Cardiac muscle cell (in vitro differentiated cells and primary cell): ENCODE measurements at regions not wholly inside any gene's neighbourhood (a gene's known extent, or its start where the extent isn't known, plus 50 kb on each side); places are given as distances from the start of the nearest gene placed in this dataset.
A peak's percentile ranks its signal among the peaks of the same experiment; 100 is the strongest.

ENCODE experiments used
- DNase-seq, 2 donors: peaks; one replicate each; pipeline versions ENCODE4 v3.0.0 to v3.0.0-alpha.2; 2010 to 2017; ENCODE audit warnings: low read depth in 1 of 2, low spot score in 1 of 2
- H3K27ac ChIP-seq: fragments of 200-600 bp; sonication (generic); 2 replicates; pipeline ENCODE4 v1.5.1; 2016
- H3K27me3 ChIP-seq: fragments of 200-600 bp; sonication (generic); 2 replicates; pipeline ENCODE4 v1.6.0; 2016; ENCODE audit warnings: control low read depth
- H3K36me3 ChIP-seq: fragments of 200-600 bp; sonication (generic); 2 replicates; pipeline ENCODE4 v1.5.1; 2016; ENCODE audit warnings: control low read depth
- H3K4me1 ChIP-seq: fragments of 200-600 bp; sonication (generic); 2 replicates; pipeline ENCODE4 v1.8.1; 2017; ENCODE audit warnings: low read depth, mild to moderate bottlenecking, mixed run types
- H3K4me3 ChIP-seq: fragments of 200-600 bp; sonication (generic); 2 replicates; pipeline ENCODE4 v1.5.1; 2016; ENCODE audit warnings: mild to moderate bottlenecking
- H3K9me3 ChIP-seq: fragments of 200-600 bp; sonication (generic); 2 replicates; pipeline ENCODE4 v1.5.1; 2017; ENCODE audit warnings: low read depth, mild to moderate bottlenecking, control low read depth
- CTCF ChIP-seq: IDR thresholded peaks from 2 replicates; pipeline ENCODE4 v1.5.1; 2012; ENCODE audit warnings: low read depth, mild to moderate bottlenecking, low read length

- H3K4me3 ChIP-seq = no peak overlapping the region
- no peak overlapping the region for H3K27ac ChIP-seq
- peaks cover 5% of the 10 kb centered on the region for H3K4me1 ChIP-seq
- H3K27me3 ChIP-seq = peaks cover 5% of the 10 kb centered on the region
- no peaks in the 10 kb centered on the region for H3K9me3 ChIP-seq
- DNase-seq = no peak
- no peak for TF ChIP-seq CTCF
- no peaks in the 10 kb centered on the region for H3K36me3 ChIP-seq
Observed at GRCh38 chr1:58929671-58930325, 146.0 kb upstream of the JUN start.

- Histone ChIP-seq H3K4me1 (peaks cover 5% of the 10 kb centered on the region), H3K9me3 (no peaks in the 10 kb centered on the region), H3K36me3 (no peaks in the 10 kb centered on the region), H3K27me3 (peaks cover 5% of the 10 kb centered on the region), H3K27ac (no peak overlapping the region), H3K4me3 (no peak overlapping the region)
- DNase-seq = no peak
- no peak for TF ChIP-seq CTCF
Observed at GRCh38 chr1:58931024-58931423, 147.2 kb upstream of the JUN start.

GRCh38 chr1:58931756-58932155 is 147.9 kb upstream of the JUN start:
- TF ChIP-seq CTCF = no peak
- H3K27ac ChIP-seq = no peak overlapping the region
- peaks cover 5% of the 10 kb centered on the region for H3K27me3 ChIP-seq
- no peaks in the 10 kb centered on the region for H3K4me1 ChIP-seq
- no peaks in the 10 kb centered on the region for H3K9me3 ChIP-seq
- no peak for DNase-seq
- H3K4me3 ChIP-seq = no peak overlapping the region
- H3K36me3 ChIP-seq = no peaks in the 10 kb centered on the region

- Histone ChIP-seq H3K27me3 (peaks cover 5% of the 10 kb centered on the region), H3K4me3 (no peak overlapping the region), H3K27ac (no peak overlapping the region), H3K4me1 (no peaks in the 10 kb centered on the region), H3K9me3 (no peaks in the 10 kb centered on the region), H3K36me3 (no peaks in the 10 kb centered on the region)
- no peak for TF ChIP-seq CTCF
- peak in 1 of 2 donors; percentile 79 for DNase-seq
Observed at GRCh38 chr1:58932859-58933598, 149.2 kb upstream of the JUN start.

GRCh38 chr1:58933599-58933926 is 149.7 kb upstream of the JUN start:
- Histone ChIP-seq H3K4me3 (no peak overlapping the region), H3K27me3 (peaks cover 5% of the 10 kb centered on the region), H3K9me3 (no peaks in the 10 kb centered on the region), H3K27ac (no peak overlapping the region), H3K36me3 (no peaks in the 10 kb centered on the region), H3K4me1 (no peaks in the 10 kb centered on the region)
- peak in 1 of 2 donors; percentile 24 for DNase-seq
- no peak for TF ChIP-seq CTCF
